ENCODE measurements at regions not wholly inside any gene's neighbourhood (a gene's known extent, or its start where the extent isn't known, plus 50 kb on each side); places are given as distances from the start of the nearest gene placed in this dataset.
A peak's percentile ranks its signal among the peaks of the same experiment; 100 is the strongest.

GRCh38 chr11:128379587-128380580 is 207.5 kb downstream of the ETS1 start:
- no peak overlapping the region for H2AFZ ChIP-seq (ENCODE audit: low read depth)
- H3K27me3 ChIP-seq (ENCODE audit: insufficient read depth), result no peaks in the 10 kb centered on the region
- H3K4me3 ChIP-seq (ENCODE audit: low read depth in 2 of 2, low read length in 1 of 2), result no peak overlapping the region
- POLR2A ChIA-PET, result no interaction called here
- H3K4me1 ChIP-seq (ENCODE audit: control insufficient read depth in 1 of 2, insufficient read depth in 2 of 2, low read depth in 1 of 2, low read length in 1 of 2), result peaks cover 0 to 11% of the 10 kb centered on the region in 2 experiments; a peak in 2 of 4 replicates
- CTCF ChIA-PET, result interaction anchor here (1.0 to 1.5 kb wide), 4 partner anchors 14 to 251 kb away, joined by 3 to 6 read pairs (median 4); no protein-coding TSS in a partner anchor
- no peak overlapping the region for H3K9ac ChIP-seq
- 54% methylated on average over 3 of the region's 3 CpGs for WGBS (ENCODE audit: low lambda C conversion rate)
- H4K20me1 ChIP-seq (ENCODE audit: insufficient read depth), result no peaks in the 10 kb centered on the region
- H3K4me2 ChIP-seq, result no peak overlapping the region
- peaks cover 0 to 3% of the 10 kb centered on the region in 2 experiments for H3K36me3 ChIP-seq (replicated peaks in 1 of 2; ENCODE audit: control insufficient read depth in 1 of 2, insufficient read depth in 2 of 2, low read length in 1 of 2)
- peaks cover 13% of the 10 kb centered on the region for H3F3A ChIP-seq (replicated peaks; ENCODE audit: insufficient read depth)
- TF ChIP-seq TCF12 (IDR thresholded peaks at IDR 0.05) (peak; percentile 56; the same call in 1 of the 2 replicates), EZH2phosphoT487 (IDR thresholded peaks at IDR 0.05; ENCODE audit: borderline replicate concordance, low read depth) (no peak), MEF2A (IDR thresholded peaks at IDR 0.05; ENCODE audit: borderline replicate concordance, low read depth) (no peak), POLR2AphosphoS5 (IDR thresholded peaks at IDR 0.05; ENCODE audit: low read depth, low read length) (no peak), SMC3 (IDR thresholded peaks at IDR 0.05; ENCODE audit: low read depth, low read length) (peak; percentile 24; the same call in 1 of the 2 replicates), TAF1 (IDR thresholded peaks at IDR 0.05; ENCODE audit: borderline replicate concordance, low read depth, low read length) (no peak), RAD21 (IDR thresholded peaks at IDR 0.05; ENCODE audit: low read length) (peak; percentile 44), CHD2 (IDR thresholded peaks at IDR 0.05; ENCODE audit: low read length, partially characterized antibody) (peak; percentile 13), FOXM1 (IDR thresholded peaks at IDR 0.05; ENCODE audit: low read depth) (no peak), FOSL2 (IDR thresholded peaks at IDR 0.05; ENCODE audit: borderline replicate concordance, low read depth) (0 out of 2 replicates have a peak, but pooled peaks have one; percentile 13), MXI1 (IDR thresholded peaks at IDR 0.05; ENCODE audit: low read depth, low read length) (peak; percentile 31; the same call in 1 of the 2 replicates), GABPA (IDR thresholded peaks at IDR 0.05; ENCODE audit: low read depth) (no peak), GATA2 (CRISPR knock-in tag; IDR thresholded peaks at IDR 0.05) (peak; percentile 60; the same call in 1 of the 2 replicates), NFIC (IDR thresholded peaks at IDR 0.05; ENCODE audit: borderline replicate concordance) (peak; percentile 16; the same call in 1 of the 2 replicates), EP300 (IDR thresholded peaks at IDR 0.05; ENCODE audit: borderline replicate concordance in 1 of 2, low read depth in 1 of 2, low read length in 1 of 2) (peak; percentile 17 to 71; a peak in 3 of 4 replicates), FOXJ3 (CRISPR knock-in tag; IDR thresholded peaks at IDR 0.05) (0 out of 2 replicates have a peak, but pooled peaks have one; percentile 42)
- TF ChIP-seq, protein P1, sequence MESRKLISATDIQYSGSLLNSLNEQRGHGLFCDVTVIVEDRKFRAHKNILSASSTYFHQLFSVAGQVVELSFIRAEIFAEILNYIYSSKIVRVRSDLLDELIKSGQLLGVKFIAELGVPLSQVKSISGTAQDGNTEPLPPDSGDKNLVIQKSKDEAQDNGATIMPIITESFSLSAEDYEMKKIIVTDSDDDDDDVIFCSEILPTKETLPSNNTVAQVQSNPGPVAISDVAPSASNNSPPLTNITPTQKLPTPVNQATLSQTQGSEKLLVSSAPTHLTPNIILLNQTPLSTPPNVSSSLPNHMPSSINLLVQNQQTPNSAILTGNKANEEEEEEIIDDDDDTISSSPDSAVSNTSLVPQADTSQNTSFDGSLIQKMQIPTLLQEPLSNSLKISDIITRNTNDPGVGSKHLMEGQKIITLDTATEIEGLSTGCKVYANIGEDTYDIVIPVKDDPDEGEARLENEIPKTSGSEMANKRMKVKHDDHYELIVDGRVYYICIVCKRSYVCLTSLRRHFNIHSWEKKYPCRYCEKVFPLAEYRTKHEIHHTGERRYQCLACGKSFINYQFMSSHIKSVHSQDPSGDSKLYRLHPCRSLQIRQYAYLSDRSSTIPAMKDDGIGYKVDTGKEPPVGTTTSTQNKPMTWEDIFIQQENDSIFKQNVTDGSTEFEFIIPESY (IDR thresholded peaks at IDR 0.05; ENCODE audit: borderline replicate concordance, low read depth), result no peak
- no peaks in the 10 kb centered on the region for H3K9me2 ChIP-seq
- H3K27ac ChIP-seq (ENCODE audit: low read depth in 2 of 2, low read length in 1 of 2), result peak overlapping the region in 1 of 2 experiments; percentile 85; a peak in 2 of 4 replicates
- DNase-seq, result peak; percentile 28
- H3K9me3 ChIP-seq, result peaks cover 9% of the 10 kb centered on the region; the same call in 1 of the 2 replicates
- H3K79me2 ChIP-seq (ENCODE audit: insufficient read depth), result no peaks in the 10 kb centered on the region

Data from SK-N-SH (cell line).